NCI-H146 treated with DMSO at 0.1 percent for 48 hours (cell line): ENCODE measurements at regions not wholly inside any gene's neighbourhood (a gene's known extent, or its start where the extent isn't known, plus 50 kb on each side); places are given as distances from the start of the nearest gene placed in this dataset.

Experiments used
- DNase-seq: peaks from one replicate; lab custom pipeline; 2025; ENCODE audit not compliant: unreplicated experiment; lab: John Stamatoyannopoulos, UW

- no peak for DNase-seq
Measured at GRCh38 chr2:21427606-21428005, 303.8 kb downstream of the TDRD15 start.

GRCh38 chr2:21428754-21429153 lies 305.0 kb downstream of the TDRD15 start:
- no peak for DNase-seq

GRCh38 chr2:21429747-21430146 lies 306.0 kb downstream of the TDRD15 start:
- DNase-seq, result no peak

GRCh38 chr2:21431078-21431477 lies 307.3 kb downstream of the TDRD15 start:
- no peak for DNase-seq

- DNase-seq, result no peak
Measured at GRCh38 chr2:21438949-21439348, 315.2 kb downstream of the TDRD15 start.

- DNase-seq, result no peak
Measured at GRCh38 chr2:21441442-21441841, 317.7 kb downstream of the TDRD15 start.

- DNase-seq, result no peak
Measured at GRCh38 chr2:21443494-21444105, 319.8 kb downstream of the TDRD15 start.

- DNase-seq, result no peak
Measured at GRCh38 chr2:21449881-21450280, 326.1 kb downstream of the TDRD15 start.

GRCh38 chr2:21451403-21451802 lies 327.6 kb downstream of the TDRD15 start:
- no peak for DNase-seq

- no peak for DNase-seq
Measured at GRCh38 chr2:21452263-21452662, 328.5 kb downstream of the TDRD15 start.

GRCh38 chr2:21452678-21453077 lies 328.9 kb downstream of the TDRD15 start:
- DNase-seq, result no peak

- DNase-seq, result no peak
Measured at GRCh38 chr2:21453723-21454450, 330.1 kb downstream of the TDRD15 start.

GRCh38 chr2:21454839-21455238 lies 331.1 kb downstream of the TDRD15 start:
- DNase-seq, result no peak

- no peak for DNase-seq
Measured at GRCh38 chr2:21461754-21462240, 338.0 kb downstream of the TDRD15 start.

- no peak for DNase-seq
Measured at GRCh38 chr2:21466341-21466927, 342.7 kb downstream of the TDRD15 start.

- DNase-seq, result no peak
Measured at GRCh38 chr2:21467280-21467818, 343.6 kb downstream of the TDRD15 start.

- DNase-seq, result no peak
Measured at GRCh38 chr2:21467910-21468309, 344.1 kb downstream of the TDRD15 start.

GRCh38 chr2:21468624-21469023 lies 344.9 kb downstream of the TDRD15 start:
- DNase-seq, result no peak

GRCh38 chr2:21469158-21469557 lies 345.4 kb downstream of the TDRD15 start:
- DNase-seq, result no peak

- DNase-seq, result no peak
Measured at GRCh38 chr2:21469564-21469963, 345.8 kb downstream of the TDRD15 start.

- DNase-seq, result no peak
Measured at GRCh38 chr2:21480162-21480561, 356.4 kb downstream of the TDRD15 start.

GRCh38 chr2:21484643-21485042 lies 360.9 kb downstream of the TDRD15 start:
- DNase-seq, result no peak
